HG03135 (cell line): ENCODE measurements at regions not wholly inside any gene's neighbourhood (a gene's known extent, or its start where the extent isn't known, plus 50 kb on each side); places are given as distances from the start of the nearest gene placed in this dataset.

Experiments used
- ATAC-seq: cut with Tn5 transposase; IDR thresholded peaks from one replicate; pipeline ENCODE4 v1.9.1; 2021; ENCODE audit warnings: mild to moderate bottlenecking, moderate library complexity; ENCODE audit not compliant: unreplicated experiment

DNA sequence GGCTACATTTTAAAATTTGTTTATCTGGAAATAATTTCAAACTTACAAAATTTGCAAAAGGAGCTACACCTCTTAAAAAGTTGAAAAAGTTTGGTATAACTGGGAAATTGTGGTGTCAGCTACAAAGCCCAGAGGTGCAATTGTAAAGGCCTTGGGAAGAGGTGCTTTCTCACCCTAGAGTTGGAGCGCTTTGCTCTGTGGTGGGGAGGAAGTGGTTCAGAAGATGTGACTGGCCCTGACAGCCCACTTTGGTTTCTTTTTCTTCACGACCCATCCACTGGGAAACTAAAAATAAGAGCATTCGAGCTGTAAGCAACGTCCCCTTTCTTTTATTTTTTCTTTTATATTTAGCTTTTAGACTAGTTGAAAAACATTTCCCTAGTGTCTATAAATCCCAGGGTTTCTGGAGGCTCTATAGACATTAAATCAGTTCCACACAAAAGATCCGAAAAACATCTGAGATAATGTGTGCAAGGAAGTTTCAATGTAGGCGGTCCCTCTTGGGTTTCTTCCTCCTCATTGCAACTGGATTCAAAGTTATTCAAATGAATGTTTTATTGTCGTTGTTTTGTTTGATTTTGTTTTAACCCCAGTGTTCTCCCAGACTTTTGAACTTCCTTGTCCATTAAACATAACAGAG, 397.8 kb downstream of the KIF16B start:
- peak; percentile 90 for ATAC-seq

GRCh38 chr20:16174311-16174710, 398.9 kb downstream of the KIF16B start:
- no peak for ATAC-seq

DNA sequence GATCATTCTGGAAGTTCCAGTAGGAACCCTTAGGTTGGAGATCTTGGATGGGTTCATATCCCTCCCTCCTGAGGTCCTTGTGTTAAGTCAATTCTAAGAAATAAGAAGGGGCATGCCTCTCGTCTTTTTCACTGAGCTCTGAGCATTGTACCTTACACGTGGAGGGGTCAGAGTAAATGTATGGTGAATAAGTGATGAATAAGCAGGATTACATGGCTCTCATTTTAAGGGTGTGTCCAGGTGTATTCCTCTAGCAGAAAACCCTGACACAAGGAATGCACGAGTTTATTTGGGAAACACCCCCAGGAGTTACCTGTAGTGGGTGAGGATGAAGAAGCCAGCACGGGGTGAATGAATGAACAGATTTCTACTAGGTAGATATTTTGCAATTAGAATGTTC, 400.2 kb downstream of the KIF16B start:
- ATAC-seq, result no peak

DNA sequence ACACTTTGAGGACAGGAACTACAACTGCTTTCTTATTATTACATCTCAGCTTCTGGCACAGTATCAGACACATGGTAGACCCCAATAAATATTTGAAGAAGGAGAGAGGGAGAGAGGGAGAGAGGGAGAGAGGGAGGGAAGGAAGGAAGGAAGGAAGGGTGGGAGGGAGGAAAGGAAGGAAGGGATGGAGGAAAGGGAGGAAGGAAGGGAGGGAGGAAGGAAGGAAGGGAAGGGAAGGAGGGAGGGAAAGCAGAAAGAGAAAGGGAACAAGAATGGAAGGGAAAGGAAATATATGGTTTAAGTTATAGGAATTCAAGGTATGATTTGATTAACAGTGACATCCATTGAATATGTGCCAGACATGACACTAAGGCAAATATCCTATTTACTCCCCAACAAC, 402.1 kb downstream of the KIF16B start:
- no peak for ATAC-seq

DNA sequence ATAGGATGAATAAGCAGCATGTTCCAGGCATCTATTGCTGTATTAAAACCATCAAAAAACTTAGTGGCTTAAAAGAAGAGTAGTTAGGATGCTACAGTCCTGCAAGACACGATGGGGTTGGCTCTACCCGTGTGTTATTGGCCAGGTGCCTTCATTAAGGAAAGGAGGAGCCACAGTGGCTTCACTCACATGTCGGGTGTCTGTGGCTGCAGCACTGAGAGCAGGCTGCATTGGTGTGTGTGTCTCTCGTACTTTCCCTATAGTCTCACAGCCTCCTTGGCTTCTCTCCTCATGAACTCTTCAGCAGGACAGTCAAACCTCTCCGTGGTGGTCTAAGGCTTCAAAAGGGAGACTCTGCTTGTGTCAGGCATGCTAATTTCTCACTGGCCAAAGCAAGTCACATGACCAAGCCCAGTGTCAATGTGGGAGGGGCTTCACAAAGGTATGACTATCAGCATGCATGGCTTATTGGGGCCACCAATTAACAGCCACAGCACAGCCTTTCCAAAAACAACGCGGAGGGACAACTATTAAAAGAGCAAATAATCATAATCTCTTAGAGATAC, 402.8 kb downstream of the KIF16B start:
- no peak for ATAC-seq

DNA sequence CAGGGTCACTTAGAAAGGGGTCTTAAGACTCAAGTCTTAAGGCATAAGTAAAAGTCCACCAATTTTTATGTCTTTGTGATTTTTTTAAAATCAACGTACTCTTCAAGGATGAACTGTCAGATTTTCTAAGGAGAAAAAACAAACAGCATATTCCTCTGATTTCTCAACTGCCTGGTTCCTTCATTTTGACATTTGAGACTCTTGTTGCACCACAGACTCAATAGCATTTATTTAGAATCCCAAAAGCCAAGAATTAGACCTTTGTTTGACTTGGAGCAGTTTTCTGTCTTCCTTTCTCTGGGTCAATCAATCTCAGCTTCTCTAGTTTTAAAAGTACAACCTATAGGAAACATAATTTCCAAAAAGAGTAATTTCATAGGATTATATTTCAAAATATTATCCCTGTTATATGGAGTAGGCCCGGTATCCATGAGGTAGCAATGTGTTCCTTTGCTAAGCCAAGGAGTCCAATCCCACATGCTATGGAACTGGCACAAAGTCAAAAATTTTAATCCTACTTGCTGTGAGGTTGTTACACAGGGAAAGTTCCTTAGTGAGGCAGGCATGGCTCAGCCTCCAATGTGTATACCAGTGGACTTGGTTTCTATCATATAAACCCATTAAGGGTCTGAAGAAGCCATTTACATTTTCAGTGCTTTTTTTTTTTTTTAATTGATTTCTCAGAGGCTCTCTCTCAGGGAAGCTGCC, 405.7 kb downstream of the KIF16B start:
- ATAC-seq, result no peak

DNA sequence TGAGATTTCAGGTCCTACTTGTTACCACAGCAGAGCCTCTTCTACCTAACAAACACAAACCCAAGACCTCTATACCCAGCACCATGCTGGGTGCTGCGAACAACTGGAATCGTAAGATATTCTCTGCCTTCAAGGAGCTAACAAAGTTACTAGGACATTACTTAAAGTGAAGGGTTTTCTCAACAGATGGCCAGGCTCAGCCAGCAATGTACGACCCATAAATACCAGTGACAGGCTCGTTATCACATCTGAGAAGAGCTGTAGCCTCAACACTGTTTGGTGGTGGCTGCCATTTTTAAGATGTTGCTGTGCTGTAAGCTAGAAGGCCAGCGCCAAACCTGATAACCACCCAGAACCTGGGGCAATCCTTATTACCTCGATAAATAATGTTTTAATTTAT, 406.5 kb downstream of the KIF16B start:
- no peak for ATAC-seq

DNA sequence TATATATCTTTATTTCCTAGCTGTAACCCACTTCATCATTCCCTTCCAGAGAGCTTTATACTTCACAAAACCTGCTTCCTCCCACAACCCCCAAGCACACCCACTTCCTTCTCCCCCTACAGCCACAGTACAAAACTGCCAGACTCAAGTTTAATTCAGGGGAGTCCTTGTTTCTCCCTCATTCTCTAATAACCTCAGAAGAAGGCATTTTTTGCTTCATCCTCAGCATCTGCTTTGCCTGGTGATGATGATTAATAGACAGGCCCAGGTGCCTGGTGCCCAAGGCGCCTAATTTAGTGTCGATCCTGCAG, 414.3 kb downstream of the KIF16B start:
- ATAC-seq, result peak; percentile 55

DNA sequence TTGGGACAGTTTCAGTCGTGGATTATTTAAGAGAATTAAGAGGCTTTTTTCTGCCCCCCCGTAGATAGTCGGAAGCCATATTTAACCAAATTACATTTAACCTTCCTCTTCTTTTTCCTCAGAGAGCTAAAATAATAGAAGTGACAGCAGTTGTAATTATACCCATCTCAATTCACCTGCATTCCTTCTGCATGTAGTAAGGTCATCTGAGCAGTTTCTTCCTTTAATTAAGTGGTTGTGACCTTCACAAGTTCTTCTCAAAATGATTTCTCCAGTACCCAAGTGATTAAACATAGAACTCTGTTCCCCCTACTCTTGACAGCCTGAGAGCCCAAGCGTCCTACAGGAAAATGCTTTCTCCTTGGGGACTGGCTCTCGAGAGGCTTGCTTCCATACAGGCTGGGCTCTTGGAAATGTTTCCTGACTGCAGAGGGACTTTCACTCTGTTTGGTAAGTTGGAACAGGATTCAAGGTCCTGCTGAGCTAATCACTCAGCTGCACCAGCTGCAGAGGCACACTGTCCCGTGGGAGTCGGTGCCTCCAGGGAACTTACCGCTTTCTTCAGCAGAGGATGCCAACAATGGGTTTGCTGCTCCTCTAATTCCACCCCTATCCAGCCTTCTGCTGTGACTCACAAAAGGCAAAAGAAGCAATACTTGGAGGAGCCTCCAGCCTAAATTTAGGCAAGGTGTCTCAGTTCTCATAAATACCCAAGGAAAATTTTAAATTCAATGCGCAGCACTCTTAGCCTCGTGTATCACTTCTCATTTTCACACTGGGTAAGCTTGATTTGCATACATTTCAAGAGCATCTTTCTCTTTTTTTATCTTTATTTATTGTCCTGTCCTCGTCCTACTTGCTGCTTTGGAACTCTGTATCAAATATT, 414.9 kb downstream of the KIF16B start:
- peak; percentile 79 for ATAC-seq

DNA sequence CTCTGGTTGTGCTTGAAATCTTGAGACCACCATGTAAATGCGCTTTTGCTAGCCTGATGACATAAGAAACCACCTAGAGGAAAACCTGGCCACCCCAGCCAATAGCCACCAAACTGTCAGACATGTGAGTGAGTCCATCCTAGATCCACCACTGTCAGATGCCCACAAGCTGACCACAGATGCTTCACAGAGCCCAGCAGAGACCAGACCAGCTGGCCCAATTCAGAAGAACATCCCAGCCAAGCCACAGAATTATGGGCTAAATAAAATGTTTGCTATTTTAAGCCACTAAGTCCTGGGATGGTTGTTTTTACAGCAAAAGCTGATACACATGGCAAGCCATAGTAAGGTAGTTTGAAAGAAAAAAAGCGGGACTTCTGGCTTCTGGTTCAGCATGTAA, 425.3 kb downstream of the KIF16B start:
- no peak for ATAC-seq

DNA sequence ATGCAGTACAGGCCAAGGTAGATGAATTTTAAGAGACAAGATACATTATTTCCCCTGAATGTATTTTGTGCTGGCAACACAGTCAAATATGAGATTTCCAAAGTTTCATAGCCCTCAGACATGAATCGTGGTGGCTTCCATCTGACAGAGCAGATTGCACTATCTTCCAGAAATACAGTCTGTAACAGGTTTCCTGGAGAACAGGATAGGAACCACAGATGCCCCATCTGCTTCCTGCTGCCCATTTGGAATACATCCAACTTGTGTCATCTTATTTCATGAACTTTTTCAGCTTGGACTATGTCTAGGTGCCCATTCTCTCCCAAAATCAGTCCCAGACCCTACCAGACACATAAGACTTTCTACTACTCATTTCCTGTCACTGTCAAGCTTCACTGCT, 426.0 kb downstream of the KIF16B start:
- no peak for ATAC-seq

DNA sequence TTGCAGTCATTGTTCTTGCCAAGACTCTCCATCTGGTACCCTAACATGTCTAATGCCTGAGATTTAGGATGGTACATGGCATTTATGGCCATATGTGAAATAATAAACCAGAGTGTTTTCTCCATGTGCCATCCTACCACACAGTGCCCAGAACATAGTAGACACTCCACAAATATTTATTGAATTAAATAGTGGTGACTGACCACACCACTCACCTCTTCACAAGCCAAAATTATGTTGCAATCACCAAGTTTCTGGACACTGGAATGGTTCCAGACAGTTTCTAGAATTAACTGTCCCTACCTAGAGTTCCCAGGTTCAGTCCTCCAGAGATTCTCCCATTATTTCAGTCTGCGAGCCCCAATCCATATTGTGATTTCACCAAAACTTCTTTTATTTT, 427.3 kb downstream of the KIF16B start:
- ATAC-seq, result no peak

DNA sequence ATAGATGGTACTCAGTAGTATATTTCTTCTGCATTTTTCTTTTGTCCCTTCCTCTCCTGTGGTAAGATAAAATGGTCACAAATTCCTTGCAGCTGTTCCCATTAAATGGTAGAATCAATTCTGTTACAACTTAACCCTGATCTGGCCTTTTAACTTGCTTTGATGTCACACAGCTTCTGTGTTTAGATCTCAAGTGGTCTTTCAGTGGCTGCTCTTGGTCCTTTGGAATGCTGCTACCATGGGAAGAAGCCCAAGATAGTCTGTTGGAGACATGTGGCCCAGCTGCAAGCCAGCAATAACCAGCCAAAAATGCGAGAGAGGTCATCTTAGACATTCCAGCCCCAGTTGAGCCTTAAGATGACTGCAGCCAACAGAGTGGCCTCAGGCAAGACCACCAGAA, 429.7 kb downstream of the KIF16B start:
- ATAC-seq, result no peak

GRCh38 chr20:16135630-16136029, 437.6 kb downstream of the KIF16B start:
- no peak for ATAC-seq

DNA sequence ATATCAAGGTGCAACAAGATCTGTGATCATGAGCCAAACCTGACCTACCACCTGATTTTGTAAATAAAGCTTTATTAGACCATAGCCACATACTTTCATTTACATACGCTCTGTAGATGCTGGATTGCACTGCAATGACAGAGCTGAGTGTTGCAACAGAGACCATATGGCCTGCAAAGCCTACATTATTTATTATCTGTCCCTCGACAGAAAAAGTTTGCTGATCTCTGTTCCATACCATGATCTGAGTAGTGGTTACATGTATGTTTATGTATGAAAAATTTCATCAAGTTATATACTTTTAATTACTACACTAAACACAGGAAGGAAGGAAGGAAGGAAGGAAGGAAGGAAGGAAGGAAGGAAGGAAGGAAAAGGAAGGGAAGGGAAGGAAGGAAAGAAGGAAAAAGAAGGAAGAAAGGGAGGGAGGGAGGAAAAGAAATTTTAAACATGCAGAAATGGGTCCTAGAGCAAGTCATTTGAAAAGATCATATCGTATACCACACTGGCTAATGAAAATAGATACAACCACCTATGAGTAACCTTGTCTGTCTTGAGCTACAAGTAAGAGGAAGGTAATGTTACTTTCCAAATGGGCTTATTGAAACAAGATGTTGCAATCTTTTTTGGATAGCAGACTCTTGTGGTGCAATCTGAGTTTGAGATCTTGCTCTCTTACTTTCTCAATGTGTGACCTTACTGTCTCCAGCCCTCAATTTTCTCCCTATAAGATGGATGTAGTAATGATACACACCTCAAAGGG, 441.0 kb downstream of the KIF16B start:
- ATAC-seq, result no peak

DNA sequence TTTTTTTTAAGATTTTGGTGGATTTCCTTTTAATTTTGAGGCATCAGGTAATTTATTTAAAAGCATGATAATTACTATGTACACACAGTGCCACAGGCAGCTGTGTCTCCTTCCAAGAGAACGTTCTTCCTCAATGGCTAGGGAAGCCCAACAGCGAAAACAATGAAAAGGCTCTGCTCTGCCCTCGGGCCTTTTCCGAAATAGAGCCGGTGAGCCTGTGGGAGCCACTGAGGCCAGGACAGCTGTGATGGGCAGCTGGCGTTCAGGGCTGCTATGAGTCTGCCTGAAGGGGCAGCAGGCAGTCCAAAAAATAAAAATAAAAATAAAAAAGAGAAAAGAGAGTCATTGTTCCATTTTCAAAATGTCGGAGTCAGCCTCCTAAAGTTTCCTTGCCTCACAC, 443.8 kb downstream of the KIF16B start:
- ATAC-seq, result no peak

DNA sequence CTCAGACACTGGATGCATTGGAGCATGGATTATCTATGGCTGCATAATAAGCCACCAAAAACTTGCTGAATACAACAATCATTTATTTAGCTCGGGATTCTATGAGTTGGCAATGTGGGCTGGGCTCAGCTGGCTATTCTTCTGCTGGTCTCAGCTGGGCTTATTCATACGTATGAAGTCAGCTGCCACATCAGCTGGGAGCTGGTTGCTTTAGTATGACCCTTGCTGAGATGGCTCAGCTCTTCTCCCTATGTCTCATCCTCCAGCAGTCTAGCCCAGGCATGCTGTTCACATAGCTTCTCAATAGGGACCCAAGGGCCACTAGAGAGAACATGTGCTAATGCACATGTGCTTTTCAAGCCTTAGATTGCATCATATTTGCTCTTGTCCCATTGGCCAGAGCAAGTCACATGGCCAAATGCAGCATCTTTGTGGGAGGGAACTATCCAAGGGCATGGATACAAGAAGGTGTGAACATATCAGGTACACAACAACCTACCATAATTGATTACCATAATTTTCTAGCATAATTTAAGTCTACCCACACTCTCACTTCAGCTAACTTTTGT, 444.6 kb downstream of the KIF16B start:
- ATAC-seq, result no peak

DNA sequence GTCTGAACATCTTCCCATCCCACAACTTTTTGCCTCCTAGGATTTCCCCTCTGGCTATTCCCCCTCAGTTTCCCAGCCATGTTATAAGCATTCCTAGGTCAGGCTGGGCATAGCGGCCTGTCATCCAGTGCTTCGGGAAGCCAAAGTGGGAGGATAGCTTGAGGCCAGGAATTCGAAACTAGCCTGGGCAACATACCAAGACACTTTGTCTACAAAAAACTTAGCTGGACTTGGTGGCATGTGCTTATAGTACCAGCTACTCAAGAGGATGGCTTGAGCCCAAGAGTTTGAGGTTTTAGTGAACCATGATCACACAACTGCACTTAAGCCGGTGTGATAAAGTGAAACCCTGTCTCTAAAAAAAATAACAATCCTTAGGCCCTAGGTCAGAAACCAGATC, 447.4 kb downstream of the KIF16B start:
- no peak for ATAC-seq

DNA sequence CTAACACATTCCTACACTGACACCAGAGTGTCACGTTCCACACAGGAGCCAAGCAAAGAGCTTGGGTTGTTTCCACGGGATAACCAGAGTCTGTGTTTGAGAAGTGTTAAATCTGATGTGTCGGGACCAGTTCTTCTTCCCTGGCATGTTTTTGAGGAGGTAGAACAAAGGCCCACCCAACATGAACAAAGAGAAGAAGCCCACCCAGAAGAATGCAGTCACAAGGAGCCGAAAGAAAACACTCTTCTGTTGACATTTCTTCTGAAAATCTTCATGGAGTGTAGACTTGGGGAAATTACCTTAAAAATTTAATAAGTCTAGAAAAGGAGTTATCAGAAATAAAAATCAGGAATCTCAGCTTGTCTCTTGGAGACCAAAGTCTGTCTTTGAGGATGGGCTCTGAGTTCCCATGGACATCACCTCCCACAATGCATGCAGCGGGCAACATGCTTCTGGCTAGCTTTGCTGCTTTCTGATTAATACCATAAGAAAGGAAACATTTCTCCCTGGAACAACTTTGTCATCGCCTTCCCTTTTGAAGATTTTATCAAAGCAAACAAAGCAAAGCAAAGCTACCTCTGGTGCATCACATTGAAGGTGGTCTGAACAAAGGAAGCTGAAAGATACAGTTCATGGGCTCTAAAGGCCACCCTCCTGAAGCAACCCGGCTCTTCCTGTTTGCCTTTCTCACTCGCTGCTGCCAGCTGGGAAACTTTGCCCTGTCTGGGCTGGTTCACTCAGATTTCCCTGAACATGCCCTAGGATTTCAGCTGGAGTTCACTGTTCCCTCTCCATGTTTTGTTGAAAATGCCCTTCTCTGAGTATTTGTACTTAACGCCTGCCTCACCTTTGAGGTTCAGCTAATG, 448.1 kb downstream of the KIF16B start:
- no peak for ATAC-seq

DNA sequence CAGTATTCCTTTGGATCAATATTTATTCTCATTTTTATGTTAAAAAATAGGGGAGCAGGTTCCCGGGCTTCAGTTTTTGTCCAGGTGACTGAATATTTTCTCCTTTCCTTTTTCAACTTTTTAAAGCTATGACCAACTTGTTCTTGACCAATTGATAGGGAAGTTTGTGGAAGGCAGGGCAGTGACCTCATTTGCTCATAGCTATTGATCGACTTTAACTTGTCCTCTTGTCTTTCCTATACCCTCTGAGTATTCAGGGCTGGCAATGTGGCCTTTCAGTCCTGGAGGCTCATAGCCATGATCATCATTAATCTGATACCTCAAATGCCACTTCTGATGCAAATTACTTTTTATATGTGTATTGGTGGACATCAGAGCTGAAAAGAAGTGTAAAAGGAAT, 448.8 kb downstream of the KIF16B start:
- ATAC-seq, result no peak
